Thymus (tissue), 11 donors: ENCODE measurements at regions not wholly inside any gene's neighbourhood (a gene's known extent, or its start where the extent isn't known, plus 50 kb on each side); places are given as distances from the start of the nearest gene placed in this dataset.

Experiments used
- DNase-seq, 9 donors: peaks; one replicate each; pipeline ENCODE4 v3.0.0-alpha.2; 2013; ENCODE audit warnings: low spot score in 9 of 9, low read depth in 6 of 9, missing footprints in 1 of 9
- H3K27ac ChIP-seq, 2 donors: one replicate each; pipeline ENCODE4 v1.5.1; 2013; ENCODE audit warnings: control low read depth in 1 of 2, low read depth in 1 of 2, low read length in 1 of 2, mild to moderate bottlenecking in 1 of 2, moderate library complexity in 1 of 2
- H3K27me3 ChIP-seq, 2 donors: one replicate each; pipeline ENCODE4 v1.5.1; 2013; ENCODE audit warnings: low read length in 1 of 2; ENCODE audit not compliant: control insufficient read depth in 2 of 2, insufficient read depth in 1 of 2
- H3K36me3 ChIP-seq, 2 donors: one replicate each; pipeline ENCODE4 v1.5.1; 2013; ENCODE audit warnings: low read length in 1 of 2, mild to moderate bottlenecking in 1 of 2, moderate library complexity in 1 of 2; ENCODE audit not compliant: control insufficient read depth in 2 of 2, insufficient read depth in 2 of 2
- H3K4me1 ChIP-seq, 2 donors: one replicate each; pipeline ENCODE4 v1.5.1; 2013; ENCODE audit warnings: low read length in 2 of 2; ENCODE audit not compliant: control insufficient read depth in 2 of 2, insufficient read depth in 2 of 2
- H3K4me3 ChIP-seq, 2 donors: one replicate each; pipeline ENCODE4 v1.5.1; 2013; ENCODE audit warnings: low read length in 2 of 2, control low read depth in 1 of 2, mild to moderate bottlenecking in 1 of 2
- H3K9me3 ChIP-seq, 2 donors: one replicate each; pipeline ENCODE4 v1.5.1; 2013; ENCODE audit warnings: low read length in 1 of 2, mild to moderate bottlenecking in 1 of 2; ENCODE audit not compliant: control insufficient read depth in 2 of 2, insufficient read depth in 1 of 2
- WGBS: extraction: QIAGEN DNeasy Blood & Tissue Kit; methylation state at CpG from one replicate; pipeline ENCODE4 v1.1.7; 2013; 5-methylcytosine and 5-hydroxymethylcytosine counted together
- donor health status: healthy.

DNA sequence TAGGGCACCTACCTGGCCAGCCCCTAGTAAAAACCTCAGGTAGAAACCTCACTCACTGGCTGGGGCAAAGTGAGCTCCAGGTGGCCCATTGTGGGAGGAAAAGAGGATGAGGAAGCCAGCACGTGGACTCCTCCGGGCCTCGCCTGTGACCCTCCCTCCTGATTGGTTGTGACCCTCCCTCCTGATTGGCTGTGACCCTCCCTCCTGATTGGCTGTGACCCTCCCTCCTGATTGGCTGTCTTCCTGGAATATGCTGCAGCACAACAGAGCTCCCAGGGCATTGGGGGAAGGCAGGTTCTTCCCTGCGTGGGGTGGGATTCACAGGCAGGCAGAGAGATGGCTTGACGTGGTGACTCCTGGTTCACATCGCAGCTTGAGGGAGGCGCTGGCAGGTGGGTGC, 343.0 kb downstream of the GLRX3 start:
- H3K36me3 ChIP-seq: no peaks in the 10 kb centered on the region
- no peak overlapping the region for H3K27ac ChIP-seq
- H3K27me3 ChIP-seq: no peaks in the 10 kb centered on the region
- no peaks in the 10 kb centered on the region for H3K4me1 ChIP-seq
- H3K9me3 ChIP-seq: no peaks in the 10 kb centered on the region
- 84% methylated on average over 7 of the region's 7 CpGs for WGBS
- no peak for DNase-seq
- no peak overlapping the region for H3K4me3 ChIP-seq

DNA sequence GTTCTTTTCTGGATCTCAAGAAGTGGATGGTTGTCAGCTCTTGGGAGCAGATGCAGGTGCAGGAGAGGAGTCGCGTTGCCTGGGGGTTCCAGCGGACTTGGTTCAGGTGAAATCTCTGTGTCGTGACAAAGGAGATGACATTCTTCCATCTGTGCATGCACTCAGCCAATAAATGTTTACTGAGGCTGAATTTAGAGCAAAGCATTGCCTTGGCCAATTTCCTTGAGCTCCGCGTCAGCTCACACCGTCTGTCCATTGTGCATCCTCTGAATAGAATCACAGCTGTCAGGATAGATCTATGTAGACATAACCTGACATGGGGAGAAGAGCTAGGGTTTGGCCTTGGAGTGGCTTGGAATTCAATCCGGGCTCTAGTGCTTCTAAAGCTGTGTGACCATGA, 343.7 kb downstream of the GLRX3 start:
- H3K4me3 ChIP-seq: no peak overlapping the region
- H3K4me1 ChIP-seq: no peaks in the 10 kb centered on the region
- H3K36me3 ChIP-seq: no peaks in the 10 kb centered on the region
- H3K27ac ChIP-seq: no peak overlapping the region
- no peak for DNase-seq
- WGBS: 85% methylated on average over 8 of the region's 8 CpGs
- no peaks in the 10 kb centered on the region for H3K27me3 ChIP-seq
- H3K9me3 ChIP-seq: no peaks in the 10 kb centered on the region

DNA sequence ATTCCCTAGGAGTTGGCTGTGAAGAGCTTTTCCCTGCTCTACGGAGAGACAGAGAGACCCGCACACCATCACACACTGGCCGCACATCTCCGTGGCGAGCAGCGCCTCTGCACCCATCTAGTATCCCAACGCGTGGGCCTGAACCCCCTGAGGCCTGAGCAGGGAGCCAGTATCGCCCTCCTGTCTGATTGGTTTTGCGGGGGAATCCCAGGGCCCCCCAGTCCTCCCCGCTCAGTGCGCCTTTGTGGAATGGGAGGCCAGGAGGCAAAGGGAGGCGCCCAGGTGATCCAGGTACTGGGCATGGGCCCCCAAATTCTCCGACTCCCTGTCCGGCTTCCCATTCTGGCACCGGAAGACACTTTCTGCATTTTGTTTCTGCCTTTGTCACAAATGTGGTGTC, 344.3 kb downstream of the GLRX3 start:
- no peak for DNase-seq
- Histone ChIP-seq H3K27ac (no peak overlapping the region), H3K4me1 (no peaks in the 10 kb centered on the region), H3K36me3 (no peaks in the 10 kb centered on the region), H3K9me3 (no peaks in the 10 kb centered on the region), H3K4me3 (no peak overlapping the region), H3K27me3 (no peaks in the 10 kb centered on the region)
- 97% methylated on average over 16 of the region's 16 CpGs for WGBS

DNA sequence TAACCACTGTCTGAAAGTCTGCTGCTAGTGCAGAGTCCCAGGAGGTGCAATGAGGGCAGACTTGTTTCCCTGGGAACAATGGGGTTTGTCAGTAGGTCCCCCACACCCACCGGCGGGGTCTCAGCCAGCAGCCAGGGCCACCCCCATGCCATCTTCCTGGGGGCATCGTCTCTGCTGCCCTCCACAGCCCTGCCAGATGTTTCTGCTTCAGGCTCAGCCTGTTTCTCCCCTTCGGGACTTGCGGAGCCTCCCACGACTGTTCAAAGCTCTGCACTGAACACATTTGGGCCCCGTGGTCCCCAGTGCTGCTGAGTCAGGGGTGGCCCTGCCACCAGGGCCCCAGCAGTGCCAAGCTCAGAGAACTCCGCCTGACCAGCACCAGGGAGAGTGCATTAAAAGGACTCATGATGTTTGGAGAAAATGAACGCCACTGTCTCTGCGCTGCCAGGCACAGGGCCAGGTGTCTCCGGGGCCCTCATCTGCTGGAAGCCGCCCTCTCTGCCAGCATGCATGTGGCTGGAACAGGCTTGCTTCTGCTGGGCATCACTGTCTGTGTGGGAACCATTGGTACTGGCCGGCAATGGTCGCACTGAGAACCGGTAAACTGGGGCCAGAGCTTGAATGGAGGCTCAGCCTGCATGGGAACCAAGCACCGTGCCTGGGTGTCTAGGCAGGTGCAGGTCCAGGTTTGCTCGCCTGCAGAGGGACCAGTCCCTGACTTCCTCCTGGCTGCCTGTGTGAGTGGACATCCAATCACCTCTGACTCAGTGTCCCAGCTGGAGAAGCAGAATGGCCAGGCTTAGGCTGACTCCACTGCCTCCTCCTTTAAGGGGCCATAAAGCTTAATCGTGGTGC, 345.1 kb downstream of the GLRX3 start:
- H3K27me3 ChIP-seq: no peaks in the 10 kb centered on the region
- H3K4me3 ChIP-seq: no peak overlapping the region
- no peaks in the 10 kb centered on the region for H3K36me3 ChIP-seq
- H3K9me3 ChIP-seq: no peaks in the 10 kb centered on the region
- no peak overlapping the region for H3K27ac ChIP-seq
- WGBS: 83% methylated on average over 18 of the region's 18 CpGs
- no peaks in the 10 kb centered on the region for H3K4me1 ChIP-seq
- no peak for DNase-seq

DNA sequence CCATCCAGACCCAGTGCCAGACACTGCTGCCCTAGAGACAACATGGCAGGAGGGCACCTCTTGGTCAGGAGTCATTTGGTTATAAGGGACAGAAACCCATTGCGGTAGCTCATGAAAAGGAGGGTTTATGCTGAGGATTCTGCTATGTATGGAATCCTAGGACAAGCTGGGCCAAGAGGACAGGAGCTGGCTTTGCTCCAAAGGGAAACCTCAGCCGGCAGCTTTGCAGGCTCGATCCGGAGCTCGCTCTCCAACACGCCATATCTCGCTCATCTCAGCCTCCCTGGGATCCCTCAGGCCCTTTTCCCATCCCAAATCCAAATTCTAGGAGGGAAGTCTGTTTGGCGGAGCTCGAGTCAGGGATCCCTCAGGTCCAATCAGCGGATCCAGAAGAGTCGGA, 345.7 kb downstream of the GLRX3 start:
- 83% methylated on average over 11 of the region's 11 CpGs for WGBS
- no peak overlapping the region for H3K4me3 ChIP-seq
- H3K36me3 ChIP-seq: no peaks in the 10 kb centered on the region

DNA sequence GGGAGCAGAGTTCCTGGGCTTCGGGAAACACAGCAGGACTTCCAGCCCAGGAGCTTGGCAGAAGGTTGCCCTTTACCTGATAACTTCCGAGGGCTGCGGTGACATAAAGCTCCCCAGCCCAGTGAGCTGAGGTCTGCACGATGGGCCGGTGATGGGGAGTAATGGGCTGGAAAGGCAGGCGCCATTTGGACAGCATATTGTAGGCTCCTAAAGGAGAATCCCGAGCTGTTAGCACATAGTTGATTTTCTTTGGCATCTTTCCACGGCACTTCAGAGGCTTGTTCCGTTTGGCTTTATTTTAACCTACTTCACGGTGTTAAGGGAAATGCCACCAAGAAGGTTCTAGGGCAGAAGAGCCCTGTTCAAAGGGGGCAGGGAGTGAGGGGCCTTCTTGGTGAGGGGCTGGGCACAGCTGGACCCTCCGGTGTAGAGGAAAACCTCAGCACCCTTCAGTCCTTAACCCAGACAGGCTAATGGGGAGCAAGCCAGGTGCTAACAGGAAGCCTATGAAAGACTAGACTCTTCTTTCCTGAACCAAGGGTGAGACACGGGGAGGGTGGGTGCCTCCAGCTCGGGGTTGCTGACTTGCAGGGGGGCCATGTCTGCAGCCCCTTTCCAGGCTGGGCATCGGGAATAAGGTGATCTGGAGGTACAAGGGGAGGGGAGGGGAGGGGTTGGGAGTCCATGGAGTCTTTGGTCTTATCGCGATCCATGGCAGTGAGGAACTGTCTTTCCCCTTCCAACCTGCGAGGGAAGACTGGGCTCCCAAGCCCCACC, 347.7 kb downstream of the GLRX3 start:
- H3K4me1 ChIP-seq: no peaks in the 10 kb centered on the region

More for the DNA sequence above, 345.7 kb downstream of the GLRX3 start:
- no peaks in the 10 kb centered on the region for H3K9me3 ChIP-seq
- no peaks in the 10 kb centered on the region for H3K4me1 ChIP-seq
- no peak overlapping the region for H3K27ac ChIP-seq
- H3K27me3 ChIP-seq: no peaks in the 10 kb centered on the region
- no peak for DNase-seq

DNA sequence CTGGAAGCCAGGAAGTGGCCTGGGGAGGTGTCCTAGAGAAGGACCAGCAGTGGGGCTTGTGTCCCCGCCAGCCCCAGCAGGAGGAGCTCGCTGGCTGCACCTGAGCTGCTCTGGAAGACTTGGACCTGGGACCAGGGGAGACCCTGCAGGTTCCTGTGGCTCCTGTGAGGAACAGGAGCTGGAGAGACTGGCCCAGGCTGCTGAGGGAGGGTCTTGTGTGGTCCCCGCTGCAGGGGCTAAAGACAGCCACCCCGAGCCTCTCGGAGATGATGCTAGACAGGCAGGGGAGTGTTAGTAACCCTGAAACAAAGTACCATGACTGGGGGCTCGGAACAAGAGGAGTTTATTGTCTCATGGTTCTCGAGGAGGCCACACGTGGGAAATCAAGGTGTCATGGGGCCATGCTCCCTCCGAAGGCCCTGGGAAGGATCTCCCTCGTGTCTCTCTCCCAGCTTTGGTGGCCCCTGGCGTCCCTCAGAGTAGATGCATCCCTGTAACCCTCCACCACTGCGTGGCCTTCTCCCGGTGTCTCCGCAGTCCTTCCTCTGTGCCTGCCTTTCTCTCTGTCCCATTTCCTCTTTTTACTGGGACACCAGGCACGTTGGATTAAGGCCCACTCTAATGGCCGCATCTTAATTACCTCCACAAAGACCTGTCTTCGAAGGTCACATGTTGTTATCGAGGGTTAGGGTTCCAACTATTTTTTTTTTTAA, 348.4 kb downstream of the GLRX3 start:
- WGBS: 86% methylated on average over 18 of the region's 18 CpGs
- H3K27me3 ChIP-seq: no peaks in the 10 kb centered on the region
- no peak overlapping the region for H3K4me3 ChIP-seq
- H3K4me1 ChIP-seq: no peaks in the 10 kb centered on the region
- no peak overlapping the region for H3K27ac ChIP-seq
- no peaks in the 10 kb centered on the region for H3K36me3 ChIP-seq
- no peaks in the 10 kb centered on the region for H3K9me3 ChIP-seq
- DNase-seq: no peak

More for the DNA sequence above, 347.7 kb downstream of the GLRX3 start:
- 85% methylated on average over 17 of the region's 17 CpGs for WGBS
- H3K27ac ChIP-seq: no peak overlapping the region
- no peaks in the 10 kb centered on the region for H3K27me3 ChIP-seq
- no peak for DNase-seq
- H3K9me3 ChIP-seq: no peaks in the 10 kb centered on the region
- no peaks in the 10 kb centered on the region for H3K36me3 ChIP-seq
- H3K4me3 ChIP-seq: no peak overlapping the region

DNA sequence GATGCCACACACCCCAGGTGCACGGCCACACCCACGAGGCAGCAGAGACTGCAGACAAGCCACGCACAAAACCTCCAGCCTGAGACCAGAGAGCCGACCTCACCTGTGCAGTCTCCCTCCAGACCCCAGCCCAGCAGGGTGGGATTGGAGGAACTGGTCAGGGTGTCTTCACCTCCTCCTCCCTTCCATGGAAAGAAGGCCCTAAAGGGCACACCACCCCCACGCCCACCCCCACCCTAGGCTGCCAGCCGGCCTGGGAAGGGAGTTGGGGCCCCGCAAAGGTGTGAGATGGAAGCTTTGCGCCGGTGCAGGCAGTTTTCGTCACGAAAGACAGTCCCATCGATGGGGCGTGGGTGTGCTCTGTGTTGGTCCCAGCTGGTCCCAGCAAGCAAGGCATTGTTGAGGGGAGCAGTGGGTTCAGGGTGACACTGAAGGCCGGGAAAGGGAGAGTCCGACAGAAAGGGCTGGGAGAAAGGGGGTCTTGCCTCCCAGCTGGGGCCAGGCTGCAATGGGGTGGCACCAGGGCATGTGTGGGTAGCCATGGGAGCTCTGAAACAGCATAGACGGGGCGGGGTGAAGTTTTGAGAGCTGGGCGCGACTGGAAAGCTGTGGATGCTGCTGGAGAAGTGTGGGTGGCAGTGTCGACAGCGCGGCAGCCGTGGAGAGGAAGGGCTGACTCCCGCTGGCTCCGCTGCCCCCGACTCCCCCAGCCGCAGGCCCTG, 349.2 kb downstream of the GLRX3 start:
- Histone ChIP-seq H3K4me1 (no peaks in the 10 kb centered on the region), H3K36me3 (no peaks in the 10 kb centered on the region), H3K27ac (no peak overlapping the region), H3K27me3 (no peaks in the 10 kb centered on the region), H3K4me3 (no peak overlapping the region), H3K9me3 (no peaks in the 10 kb centered on the region)
- 89% methylated on average over 27 of the region's 27 CpGs for WGBS
- no peak for DNase-seq
